ENCODE measurements at regions not wholly inside any gene's neighbourhood (a gene's known extent, or its start where the extent isn't known, plus 50 kb on each side); places are given as distances from the start of the nearest gene placed in this dataset.

GRCh38 chr15:93848076-93848475 lies 383.3 kb upstream of the MCTP2 start:
- TF ChIP-seq CTCF (IDR thresholded peaks at IDR 0.05), result no peak
- no peaks in the 10 kb centered on the region for H3K36me3 ChIP-seq
- no peak overlapping the region for H3K4me3 ChIP-seq (ENCODE audit: low read depth in 1 of 2, low read length in 1 of 2)
- H3K27ac ChIP-seq, result no peak overlapping the region
- no peaks in the 10 kb centered on the region for H3K9me3 ChIP-seq
- H3K4me1 ChIP-seq (ENCODE audit: control insufficient read depth in 1 of 2, insufficient read depth in 1 of 2, low read depth in 1 of 2, low read length in 1 of 2), result no peaks in the 10 kb centered on the region
- H3K27me3 ChIP-seq, result no peaks in the 10 kb centered on the region

- no peaks in the 10 kb centered on the region for H3K27me3 ChIP-seq
- H3K9me3 ChIP-seq, result no peaks in the 10 kb centered on the region
- TF ChIP-seq CTCF (IDR thresholded peaks at IDR 0.05), result no peak
Observed at GRCh38 chr15:93846148-93846547, 385.2 kb upstream of the MCTP2 start.

GRCh38 chr15:93837450-93837849 lies 393.9 kb upstream of the MCTP2 start:
- Histone ChIP-seq H3K27ac (no peak overlapping the region), H3K4me3 (ENCODE audit: low read depth in 1 of 2, low read length in 1 of 2) (no peak overlapping the region), H3K36me3 (no peaks in the 10 kb centered on the region), H3K4me1 (ENCODE audit: control insufficient read depth in 1 of 2, insufficient read depth in 1 of 2, low read depth in 1 of 2, low read length in 1 of 2) (no peaks in the 10 kb centered on the region), H3K27me3 (no peaks in the 10 kb centered on the region), H3K9me3 (no peaks in the 10 kb centered on the region)
- TF ChIP-seq CTCF (IDR thresholded peaks at IDR 0.05), result no peak

More at GRCh38 chr15:93846148-93846547, 385.2 kb upstream of the MCTP2 start:
- Histone ChIP-seq H3K36me3 (no peaks in the 10 kb centered on the region), H3K4me3 (ENCODE audit: low read depth in 1 of 2, low read length in 1 of 2) (no peak overlapping the region), H3K27ac (no peak overlapping the region), H3K4me1 (ENCODE audit: control insufficient read depth in 1 of 2, insufficient read depth in 1 of 2, low read depth in 1 of 2, low read length in 1 of 2) (no peaks in the 10 kb centered on the region)

GRCh38 chr15:93835344-93835743 lies 396.0 kb upstream of the MCTP2 start:
- Histone ChIP-seq H3K27ac (no peak overlapping the region), H3K9me3 (no peaks in the 10 kb centered on the region), H3K36me3 (no peaks in the 10 kb centered on the region), H3K4me1 (ENCODE audit: control insufficient read depth in 1 of 2, insufficient read depth in 1 of 2, low read depth in 1 of 2, low read length in 1 of 2) (no peaks in the 10 kb centered on the region), H3K27me3 (no peaks in the 10 kb centered on the region), H3K4me3 (ENCODE audit: low read depth in 1 of 2, low read length in 1 of 2) (no peak overlapping the region)
- no peak for TF ChIP-seq CTCF (IDR thresholded peaks at IDR 0.05)

- Histone ChIP-seq H3K27me3 (no peaks in the 10 kb centered on the region), H3K27ac (no peak overlapping the region), H3K9me3 (no peaks in the 10 kb centered on the region), H3K36me3 (no peaks in the 10 kb centered on the region), H3K4me3 (ENCODE audit: low read depth in 1 of 2, low read length in 1 of 2) (no peak overlapping the region), H3K4me1 (ENCODE audit: control insufficient read depth in 1 of 2, insufficient read depth in 1 of 2, low read depth in 1 of 2, low read length in 1 of 2) (no peaks in the 10 kb centered on the region)
- TF ChIP-seq CTCF (IDR thresholded peaks at IDR 0.05), result no peak
Observed at GRCh38 chr15:93831641-93832040, 399.7 kb upstream of the MCTP2 start.

All from neutrophil (primary cell).